GM18867 (cell line): ENCODE measurements at regions not wholly inside any gene's neighbourhood (a gene's known extent, or its start where the extent isn't known, plus 50 kb on each side); places are given as distances from the start of the nearest gene placed in this dataset.
A peak's percentile ranks its signal among the peaks of the same experiment; 100 is the strongest.
"Not testable (repeated sequence)": the region's sequence is repeated elsewhere in the genome, so short reads cannot be mapped to it uniquely, and the experiment has no call there.

Source experiments
- ATAC-seq: cut with Tn5 transposase; IDR thresholded peaks from one replicate; pipeline ENCODE4 v1.9.1; 2021; ENCODE audit warnings: mild to moderate bottlenecking, moderate library complexity; ENCODE audit not compliant: unreplicated experiment

GRCh38 chrX:46235778-46236177 lies 309.4 kb downstream of the ZNF674 start:
- ATAC-seq, result no peak

- no peak for ATAC-seq
Observed at GRCh38 chrX:46234775-46235174, 310.4 kb downstream of the ZNF674 start.

- no peak for ATAC-seq
Observed at GRCh38 chrX:46228389-46228788, 316.8 kb downstream of the ZNF674 start.

GRCh38 chrX:46226422-46226821 lies 318.8 kb downstream of the ZNF674 start:
- ATAC-seq, result no peak

DNA sequence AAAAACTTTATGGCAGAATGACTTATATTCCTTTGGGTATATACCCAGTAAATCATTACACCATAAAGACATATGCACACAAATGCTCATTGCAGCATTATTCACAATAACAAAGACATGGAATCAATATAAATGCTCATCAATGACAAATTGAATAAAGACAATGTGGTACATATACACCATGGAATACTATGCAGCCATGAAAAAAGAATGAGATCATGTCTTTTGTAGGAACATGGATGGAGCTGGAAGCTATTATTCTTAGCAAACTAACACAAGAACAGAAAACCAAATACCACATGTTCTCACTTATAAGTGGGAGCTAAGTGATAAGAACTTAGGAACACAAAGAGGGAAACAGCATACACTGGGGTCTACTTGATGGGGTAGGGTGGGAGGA lies 321.7 kb downstream of the ZNF674 start:
- not testable (repeated sequence) for ATAC-seq

GRCh38 chrX:46220822-46221221 lies 324.4 kb downstream of the ZNF674 start:
- no peak for ATAC-seq

DNA sequence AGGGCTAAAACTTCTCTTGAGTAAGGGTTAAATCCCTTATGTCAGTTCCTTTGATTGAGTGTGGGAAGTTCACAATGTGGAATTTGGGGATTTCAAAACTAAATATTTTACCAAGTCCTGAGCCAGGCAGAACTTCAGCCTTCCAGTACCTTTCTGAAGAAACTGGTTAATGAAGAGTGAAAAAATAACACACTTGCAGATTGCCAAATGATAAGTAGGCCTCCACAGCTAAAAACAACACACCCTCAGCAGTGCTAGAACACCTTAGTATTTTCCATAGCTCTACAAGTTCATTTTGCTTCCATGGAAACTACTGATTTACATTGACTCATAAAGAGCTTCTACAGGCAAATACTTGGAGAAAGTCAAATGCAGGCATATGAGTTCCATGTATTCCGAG lies 326.8 kb downstream of the ZNF674 start:
- no peak for ATAC-seq

DNA sequence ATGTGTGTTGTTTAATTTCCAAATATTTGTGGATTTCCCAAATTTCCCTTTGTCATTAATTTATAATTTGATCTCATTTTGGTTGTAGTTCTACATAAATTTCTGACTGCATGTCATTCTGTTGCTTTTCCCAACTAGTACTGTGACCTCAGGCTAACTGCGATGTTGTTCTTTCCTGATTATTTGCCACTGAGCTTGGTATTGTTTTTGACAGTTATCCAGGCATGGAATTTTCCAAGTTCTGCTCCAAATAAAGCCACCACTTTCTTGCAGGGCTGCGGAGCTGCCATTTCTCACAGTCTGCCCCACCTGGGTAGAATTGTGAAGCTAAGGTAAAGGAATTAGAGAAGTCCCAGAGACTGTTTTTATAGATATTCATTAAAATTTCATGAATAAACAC lies 328.8 kb downstream of the ZNF674 start:
- ATAC-seq, result no peak

DNA sequence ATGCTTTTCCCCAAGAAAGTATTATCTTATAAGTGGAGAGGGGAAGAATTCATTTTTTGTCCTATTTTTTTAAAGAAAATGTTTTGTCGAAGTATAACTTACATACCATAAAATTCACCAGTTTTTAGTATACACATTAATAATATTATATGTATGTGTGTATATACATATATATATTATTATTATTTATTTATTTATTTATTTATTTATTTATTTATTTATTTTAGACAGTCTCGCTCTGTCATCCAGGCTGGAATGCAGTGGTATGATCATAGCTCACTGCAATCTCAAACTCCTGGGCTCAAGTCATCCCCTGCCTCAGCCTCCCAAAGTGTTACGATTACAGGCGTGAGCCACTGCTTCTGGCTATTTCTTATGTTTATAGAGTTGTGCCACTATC lies 334.1 kb downstream of the ZNF674 start:
- ATAC-seq, result no peak

DNA sequence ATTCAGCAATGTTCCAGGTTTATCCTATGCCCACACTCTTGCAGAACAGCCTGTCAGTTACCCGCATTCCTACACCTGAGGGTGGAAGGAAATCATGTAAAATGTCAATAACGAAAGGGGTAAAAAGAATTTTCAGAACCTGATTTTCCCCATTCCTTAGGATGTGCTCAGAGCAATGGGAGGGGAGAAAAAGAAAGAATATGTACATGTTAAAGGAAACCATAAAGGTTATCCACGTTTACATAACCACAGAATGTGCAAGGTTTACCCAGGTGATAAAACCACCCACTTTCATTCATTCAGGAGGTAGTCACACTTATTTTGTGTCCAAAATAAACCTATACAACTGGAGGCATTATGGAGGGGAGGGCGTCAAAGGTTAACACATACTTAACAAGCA lies 335.5 kb downstream of the ZNF674 start:
- no peak for ATAC-seq

DNA sequence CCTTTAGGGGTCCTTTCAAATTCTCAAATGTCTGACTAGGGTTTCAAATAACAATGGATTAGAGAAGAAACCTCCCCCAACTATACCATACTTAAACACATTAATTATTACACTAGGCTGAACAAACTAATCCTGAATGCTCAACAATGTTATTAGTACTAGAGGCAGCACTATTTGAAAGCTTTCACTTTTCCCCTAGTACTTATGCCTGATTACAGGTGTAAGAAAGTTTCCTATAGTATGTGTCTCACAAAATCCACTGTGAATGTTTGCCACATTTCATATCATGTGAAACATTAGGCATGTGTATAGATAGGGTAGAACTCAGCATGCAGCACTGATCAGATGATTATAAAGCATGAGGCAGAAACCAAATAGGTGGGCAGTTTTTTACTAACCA lies 336.2 kb downstream of the ZNF674 start:
- no peak for ATAC-seq

DNA sequence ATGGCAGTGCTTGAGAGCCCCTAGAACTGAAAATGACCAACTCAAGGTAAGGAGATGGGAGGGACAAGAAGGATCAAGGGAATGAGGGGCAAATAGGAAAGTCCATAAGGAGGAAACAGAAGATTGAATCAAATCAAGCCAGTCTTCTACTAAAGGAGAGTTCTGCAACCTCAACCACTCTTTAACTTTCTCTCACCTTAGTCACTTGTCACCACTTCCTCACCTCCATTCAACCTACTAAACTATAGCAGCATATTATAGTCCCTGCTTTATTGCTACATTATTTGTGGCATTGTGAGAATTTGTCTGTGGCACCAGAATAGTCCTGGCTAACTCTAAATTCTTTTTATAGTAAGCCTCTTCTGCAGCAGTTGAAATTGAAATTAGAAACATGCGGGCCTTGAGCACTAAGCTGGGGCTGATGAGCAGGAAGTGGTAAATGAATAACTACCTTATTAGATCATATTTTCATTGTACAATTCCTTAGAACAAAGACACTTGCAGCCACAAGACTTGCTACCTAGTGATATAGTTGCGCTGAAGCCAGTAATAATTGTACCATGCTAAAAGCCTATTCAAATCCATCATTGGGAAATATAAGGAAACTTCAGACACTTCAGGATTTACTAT lies 336.9 kb downstream of the ZNF674 start:
- peak; percentile 46 for ATAC-seq

DNA sequence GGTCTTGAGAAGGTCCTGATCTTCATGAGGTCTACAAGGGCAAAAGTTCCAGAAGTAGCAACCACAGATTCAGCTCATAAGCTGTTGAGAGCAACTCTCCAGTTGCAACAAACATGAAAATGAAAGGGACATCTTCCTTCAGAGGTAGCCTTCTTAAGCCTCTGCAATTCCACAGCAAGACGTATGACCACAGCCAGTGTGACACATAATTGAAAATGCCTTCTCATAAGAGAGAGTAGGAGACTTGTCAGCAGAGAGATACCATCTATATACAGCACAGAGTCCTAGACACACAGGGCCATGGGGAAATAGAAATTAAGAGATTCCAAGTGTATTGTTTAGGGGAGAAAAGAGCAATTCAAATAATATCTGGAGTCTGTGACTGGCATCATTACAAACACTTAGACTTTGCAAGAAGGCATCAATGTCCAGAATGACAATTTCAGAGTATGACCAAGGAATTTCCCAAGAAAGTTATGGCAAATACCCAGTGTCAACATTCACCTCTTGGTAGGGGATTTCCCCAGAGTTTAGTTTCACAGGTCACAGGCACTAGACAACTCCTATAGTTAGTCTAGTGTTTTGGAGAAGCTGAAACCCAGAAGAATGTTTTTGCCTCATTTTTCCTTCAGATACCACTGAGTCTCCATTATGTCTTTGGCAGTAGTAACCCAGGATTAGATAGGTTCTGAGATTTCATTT lies 340.3 kb downstream of the ZNF674 start:
- ATAC-seq, result no peak

- ATAC-seq, result no peak
Observed at GRCh38 chrX:46202733-46203514, 342.3 kb downstream of the ZNF674 start.

DNA sequence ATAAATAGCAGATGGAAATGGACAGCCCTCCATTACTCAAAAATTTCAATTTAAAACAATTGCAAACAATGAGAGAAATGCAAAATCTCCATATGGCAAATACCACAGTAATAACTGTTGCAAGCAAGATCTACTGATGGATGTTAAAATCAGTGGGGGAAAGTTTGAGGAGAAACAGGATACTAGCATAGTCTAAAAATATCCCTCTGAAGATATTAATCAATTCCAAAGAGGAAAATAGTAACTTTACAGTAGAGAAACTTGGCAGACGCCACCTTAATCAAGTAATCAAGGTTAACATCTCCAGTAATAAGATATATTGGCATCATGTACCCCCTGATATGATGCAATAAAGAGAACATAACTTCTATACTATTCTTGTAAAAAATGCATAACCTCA lies 344.8 kb downstream of the ZNF674 start:
- ATAC-seq, result no peak

GRCh38 chrX:46198858-46199257 lies 346.4 kb downstream of the ZNF674 start:
- ATAC-seq, result no peak

DNA sequence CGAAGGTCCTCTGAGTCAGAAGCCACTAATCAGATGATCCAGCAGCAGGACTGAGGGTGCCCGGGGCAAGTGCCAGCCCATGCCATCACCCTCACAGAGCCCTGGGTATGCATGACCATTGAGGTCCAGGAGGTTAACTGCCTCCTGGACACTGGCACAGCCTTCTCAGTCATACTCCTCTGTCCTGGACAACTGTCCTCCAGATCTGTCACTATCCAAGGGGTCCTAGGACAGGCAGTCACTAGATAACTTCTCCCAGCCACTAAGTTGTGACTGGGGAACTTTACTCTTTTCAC lies 358.5 kb downstream of the ZNF674 start:
- not testable (repeated sequence) for ATAC-seq

DNA sequence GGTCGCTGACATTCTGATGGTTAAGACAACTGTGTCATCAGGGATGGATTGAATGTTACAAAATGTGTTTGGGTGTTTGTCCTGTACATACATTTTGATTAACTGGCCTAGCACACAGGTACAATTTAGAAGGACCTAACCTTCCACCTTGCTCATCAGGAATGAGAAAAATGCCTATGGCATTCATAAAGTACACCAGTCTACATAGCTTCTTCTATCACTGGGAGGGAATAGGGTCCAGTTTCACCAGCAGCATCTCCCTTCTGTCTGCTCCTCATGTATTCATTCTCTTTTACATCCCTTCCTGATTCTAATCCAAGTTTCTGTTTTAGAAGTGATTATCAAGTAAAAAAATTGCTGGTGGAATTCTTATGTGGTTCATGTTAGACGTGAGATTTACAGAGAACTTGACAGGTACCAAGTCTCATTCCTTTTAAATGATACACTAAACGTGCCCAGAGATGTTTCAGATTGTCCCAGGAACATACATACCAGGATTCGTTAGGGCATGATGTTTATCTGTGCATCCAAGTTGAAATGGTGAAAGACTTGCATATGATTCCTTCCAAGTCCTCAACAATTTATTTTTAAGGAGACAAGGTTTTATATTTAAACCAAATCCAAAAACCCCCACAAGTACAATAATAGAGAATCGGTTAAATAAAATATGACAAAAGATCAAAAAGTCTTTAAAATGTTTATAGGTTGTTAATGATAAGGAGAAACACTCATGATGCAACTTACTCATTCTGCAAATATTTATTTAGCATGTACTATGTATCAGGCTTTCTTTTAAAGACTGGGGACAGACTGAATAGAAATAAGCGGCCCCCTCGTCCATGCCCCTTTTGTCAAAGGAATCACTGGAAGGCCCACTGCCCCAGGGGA lies 359.1 kb downstream of the ZNF674 start:
- ATAC-seq, result no peak

DNA sequence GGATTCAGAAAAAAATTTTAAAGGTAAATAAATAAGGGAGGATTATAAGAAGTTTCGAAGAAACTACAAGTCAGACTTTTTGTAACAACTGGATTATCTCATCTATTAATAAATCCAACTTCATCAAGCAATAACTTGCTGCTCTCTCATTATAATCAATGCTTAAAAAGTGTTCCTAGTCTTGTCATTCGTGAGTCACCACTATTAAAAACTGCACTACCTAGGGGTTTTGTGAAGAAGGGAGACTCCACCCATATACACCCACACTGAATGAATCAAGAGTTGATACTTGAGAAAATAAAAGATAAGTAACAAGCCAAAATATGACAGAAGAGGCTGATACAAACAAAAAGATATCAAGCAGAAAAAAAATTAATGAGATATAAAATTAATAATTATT lies 360.5 kb downstream of the ZNF674 start:
- no peak for ATAC-seq

GRCh38 chrX:46180258-46180687 lies 364.9 kb downstream of the ZNF674 start:
- peak; percentile 84 for ATAC-seq

DNA sequence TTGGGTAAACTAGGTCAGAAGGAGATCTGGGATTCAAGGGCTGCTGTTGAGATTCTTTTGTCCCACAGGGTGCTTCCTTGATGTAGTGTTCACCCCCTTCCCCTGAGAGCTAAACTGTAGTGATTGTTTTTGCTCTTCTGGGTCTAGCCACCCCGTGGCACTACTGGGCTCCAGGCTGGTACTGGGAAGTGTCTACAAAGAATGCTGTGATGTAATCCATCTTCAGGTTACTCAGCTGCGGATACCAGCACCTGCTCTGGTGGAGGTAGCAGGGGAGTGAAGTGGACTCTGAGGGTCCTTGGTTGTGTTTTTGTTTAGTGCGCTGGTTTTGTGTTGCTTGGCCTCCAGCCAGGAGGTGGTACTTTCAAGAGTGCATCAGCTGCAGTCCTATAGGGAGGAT lies 365.5 kb downstream of the ZNF674 start:
- no peak for ATAC-seq
